ENCODE measurements at regions not wholly inside any gene's neighbourhood (a gene's known extent, or its start where the extent isn't known, plus 50 kb on each side); places are given as distances from the start of the nearest gene placed in this dataset.

DNA sequence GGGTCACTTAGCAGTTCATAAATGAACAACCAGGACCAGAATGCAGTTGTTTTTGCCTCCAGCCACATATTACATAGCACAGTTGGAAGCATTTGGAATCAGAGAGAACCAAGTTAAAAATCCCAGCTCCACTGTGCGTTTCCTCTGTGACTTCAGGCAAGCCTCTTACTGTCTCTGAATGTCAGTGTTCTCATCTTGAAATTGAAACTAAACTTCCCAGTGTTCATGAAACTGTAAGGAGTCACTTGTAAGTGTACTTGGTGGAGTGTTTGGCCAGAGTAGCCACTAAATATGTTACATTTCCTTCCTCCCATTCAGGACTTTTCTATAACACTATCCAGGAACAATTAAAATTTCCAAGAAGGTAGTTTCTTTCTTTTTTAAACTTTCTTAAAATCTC is 276.8 kb downstream of the KCNRG start:
- TF ChIP-seq, protein P1, sequence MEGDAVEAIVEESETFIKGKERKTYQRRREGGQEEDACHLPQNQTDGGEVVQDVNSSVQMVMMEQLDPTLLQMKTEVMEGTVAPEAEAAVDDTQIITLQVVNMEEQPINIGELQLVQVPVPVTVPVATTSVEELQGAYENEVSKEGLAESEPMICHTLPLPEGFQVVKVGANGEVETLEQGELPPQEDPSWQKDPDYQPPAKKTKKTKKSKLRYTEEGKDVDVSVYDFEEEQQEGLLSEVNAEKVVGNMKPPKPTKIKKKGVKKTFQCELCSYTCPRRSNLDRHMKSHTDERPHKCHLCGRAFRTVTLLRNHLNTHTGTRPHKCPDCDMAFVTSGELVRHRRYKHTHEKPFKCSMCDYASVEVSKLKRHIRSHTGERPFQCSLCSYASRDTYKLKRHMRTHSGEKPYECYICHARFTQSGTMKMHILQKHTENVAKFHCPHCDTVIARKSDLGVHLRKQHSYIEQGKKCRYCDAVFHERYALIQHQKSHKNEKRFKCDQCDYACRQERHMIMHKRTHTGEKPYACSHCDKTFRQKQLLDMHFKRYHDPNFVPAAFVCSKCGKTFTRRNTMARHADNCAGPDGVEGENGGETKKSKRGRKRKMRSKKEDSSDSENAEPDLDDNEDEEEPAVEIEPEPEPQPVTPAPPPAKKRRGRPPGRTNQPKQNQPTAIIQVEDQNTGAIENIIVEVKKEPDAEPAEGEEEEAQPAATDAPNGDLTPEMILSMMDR (IDR thresholded peaks at IDR 0.05): no peak
- TF ChIP-seq EP300 (IDR thresholded peaks at IDR 0.05): no peak
